ENCODE measurements at regions not wholly inside any gene's neighbourhood (a gene's known extent, or its start where the extent isn't known, plus 50 kb on each side); places are given as distances from the start of the nearest gene placed in this dataset.

- TF ChIP-seq CTCF (IDR thresholded peaks at IDR 0.05 in 8 of 11, conservative IDR thresholded peaks at IDR 0.05 in 3 of 11) (no peak), POLR2AphosphoS5 (IDR thresholded peaks at IDR 0.05) (no peak)
Measured at GRCh38 chr2:222358876-222359275, 60.1 kb upstream of the PAX3 start.

All from spleen (tissue), 7 donors.